Fibroblast of lung (primary cell): ENCODE measurements at regions not wholly inside any gene's neighbourhood (a gene's known extent, or its start where the extent isn't known, plus 50 kb on each side); places are given as distances from the start of the nearest gene placed in this dataset.

ENCODE experiments used
- EZH2 ChIP-seq: IDR thresholded peaks from 2 replicates; pipeline ENCODE4 v1.5.1; 2012; ENCODE audit warnings: low read length, control low read depth, mild to moderate bottlenecking; ENCODE audit errors: missing control alignments
- TF ChIP-seq, protein P1 (sequence below), 2 donors: IDR thresholded peaks in 1 of 2; conservative IDR thresholded peaks in 1 of 2; 1 replicate in 1 of 2; 2 replicates in 1 of 2; pipeline ENCODE4 v1.5.1; 2011 to 2012; ENCODE audit warnings: low read length in 2 of 2, control low read depth in 1 of 2, inconsistent platforms in 1 of 2, low read depth in 1 of 2, mild to moderate bottlenecking in 1 of 2

DNA sequence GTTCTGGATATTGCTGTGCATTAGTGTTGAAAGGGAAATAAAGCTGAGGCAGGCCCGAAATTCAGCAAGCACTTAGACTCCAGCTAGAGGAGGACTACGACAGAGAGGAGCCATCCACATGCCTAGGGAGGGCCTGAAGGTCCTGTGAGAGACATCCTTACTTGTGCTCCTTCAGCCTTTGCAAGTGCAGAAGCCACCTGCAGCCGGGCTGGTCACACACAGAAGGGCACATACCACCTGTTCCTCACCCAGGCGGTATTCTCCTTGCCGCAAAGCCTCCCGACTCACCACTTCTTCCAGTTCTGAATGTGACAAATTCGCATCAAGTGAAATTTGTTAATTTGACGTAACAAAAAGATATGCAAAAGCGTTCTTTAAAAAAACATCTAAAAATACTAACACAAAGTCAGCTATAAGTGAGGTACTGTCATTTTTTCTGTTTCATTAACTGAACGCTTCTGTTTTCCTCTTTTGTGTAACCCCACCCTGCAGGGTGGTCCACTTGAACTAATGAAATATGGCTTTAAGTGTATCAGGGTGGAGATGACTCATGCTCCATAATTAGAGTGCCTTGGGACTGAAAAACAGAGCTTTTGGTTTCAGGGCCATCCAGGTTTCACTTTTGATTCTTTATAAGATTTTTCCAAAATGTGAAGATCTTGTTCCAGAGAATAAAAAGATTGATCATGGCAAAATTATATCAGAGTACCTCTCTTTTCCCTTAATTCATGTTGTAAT is 467.9 kb upstream of the ATP11B start:
- TF ChIP-seq, protein P1, sequence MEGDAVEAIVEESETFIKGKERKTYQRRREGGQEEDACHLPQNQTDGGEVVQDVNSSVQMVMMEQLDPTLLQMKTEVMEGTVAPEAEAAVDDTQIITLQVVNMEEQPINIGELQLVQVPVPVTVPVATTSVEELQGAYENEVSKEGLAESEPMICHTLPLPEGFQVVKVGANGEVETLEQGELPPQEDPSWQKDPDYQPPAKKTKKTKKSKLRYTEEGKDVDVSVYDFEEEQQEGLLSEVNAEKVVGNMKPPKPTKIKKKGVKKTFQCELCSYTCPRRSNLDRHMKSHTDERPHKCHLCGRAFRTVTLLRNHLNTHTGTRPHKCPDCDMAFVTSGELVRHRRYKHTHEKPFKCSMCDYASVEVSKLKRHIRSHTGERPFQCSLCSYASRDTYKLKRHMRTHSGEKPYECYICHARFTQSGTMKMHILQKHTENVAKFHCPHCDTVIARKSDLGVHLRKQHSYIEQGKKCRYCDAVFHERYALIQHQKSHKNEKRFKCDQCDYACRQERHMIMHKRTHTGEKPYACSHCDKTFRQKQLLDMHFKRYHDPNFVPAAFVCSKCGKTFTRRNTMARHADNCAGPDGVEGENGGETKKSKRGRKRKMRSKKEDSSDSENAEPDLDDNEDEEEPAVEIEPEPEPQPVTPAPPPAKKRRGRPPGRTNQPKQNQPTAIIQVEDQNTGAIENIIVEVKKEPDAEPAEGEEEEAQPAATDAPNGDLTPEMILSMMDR (conservative IDR thresholded peaks at IDR 0.05 in 1 of 2, IDR thresholded peaks at IDR 0.05 in 1 of 2; ENCODE audit: low read depth in 1 of 2, low read length in 2 of 2) = no peak
- no peak for TF ChIP-seq EZH2
